Right lobe of liver (tissue), 6 donors: ENCODE measurements at regions not wholly inside any gene's neighbourhood (a gene's known extent, or its start where the extent isn't known, plus 50 kb on each side); places are given as distances from the start of the nearest gene placed in this dataset.

Experiments
- ATAC-seq, 4 donors: fragments of 200-7000 bp; cut with Tn5 transposase; one replicate each; pipeline ENCODE4 v1.9.1; 2020; ENCODE audit warnings: mild to moderate bottlenecking in 4 of 4, moderate library complexity in 4 of 4
- DNase-seq, 3 donors: peaks; one replicate each; pipeline ENCODE4 v3.0.0-alpha.2; 2020
- H3K27ac ChIP-seq, 3 donors: fragments of 200-600 bp; one replicate each; pipeline ENCODE4 v1.8.0; 2022
- H3K27me3 ChIP-seq, 2 donors: fragments of 200-600 bp; one replicate each; pipeline ENCODE4 v1.8.0; 2022
- H3K36me3 ChIP-seq, 4 donors: fragments of 200-600 bp; sonication (generic) in 1 of 4; one replicate each; pipeline versions ENCODE4 v1.5.1 to v1.8.0; 2017 to 2022; ENCODE audit warnings: control low read depth in 1 of 4
- H3K4me1 ChIP-seq, 4 donors: fragments of 200-600 bp; sonication (generic) in 1 of 4; one replicate each; pipeline versions ENCODE4 v1.5.1 to v1.8.0; 2017 to 2022; ENCODE audit warnings: control low read depth in 1 of 4
- H3K4me3 ChIP-seq, 3 donors: fragments of 200-600 bp; one replicate each; pipeline ENCODE4 v1.8.0; 2022
- H3K9me3 ChIP-seq, 4 donors: fragments of 200-600 bp; sonication (generic) in 1 of 4; one replicate each; pipeline versions ENCODE4 v1.5.1 to v1.8.0; 2017 to 2022; ENCODE audit warnings: control low read depth in 1 of 4
- POLR2A ChIP-seq: fragments of 450-650 bp; IDR thresholded peaks from one replicate; pipeline ENCODE4 v1.6.1; 2017; ENCODE audit warnings: antibody characterized with exemption, mild to moderate bottlenecking
- WGBS: methylation state at CpG from one replicate; pipeline ENCODE4 v1.1.6; 2018; ENCODE audit warnings: low coverage, low lambda C conversion rate; ENCODE audit not compliant: insufficient coverage; ENCODE audit errors: missing lambda C conversion rate; 5-methylcytosine and 5-hydroxymethylcytosine counted together
- intact Hi-C, 2 donors: fragments of 100-400 bp; cut with DNase I; formaldehyde crosslinking; loops; one replicate each; pipeline versions ENCODE4 v1.11.2 to v1.14.1; 2022
- TF ChIP-seq, protein P1 (sequence below), 4 donors: fragments of 200-600 bp in 3 of 4; fragments of 450-650 bp in 1 of 4; IDR thresholded peaks; one replicate each; pipeline versions ENCODE4 v1.5.1 to v1.8.0; 2016 to 2022; ENCODE audit warnings: antibody characterized with exemption in 4 of 4, mild to moderate bottlenecking in 2 of 4
- donor health status: DM: no; HTN: yes; CAD: no.
- donor health status: DM: no; HTN: no; CAD: no.
- donor health status: DM: no; HTN: no; CAD: no.
- donor health status: DM: no; HTN: yes; CAD: no.
- donor health status: DM: no; HTN: yes; CAD: no.

DNA sequence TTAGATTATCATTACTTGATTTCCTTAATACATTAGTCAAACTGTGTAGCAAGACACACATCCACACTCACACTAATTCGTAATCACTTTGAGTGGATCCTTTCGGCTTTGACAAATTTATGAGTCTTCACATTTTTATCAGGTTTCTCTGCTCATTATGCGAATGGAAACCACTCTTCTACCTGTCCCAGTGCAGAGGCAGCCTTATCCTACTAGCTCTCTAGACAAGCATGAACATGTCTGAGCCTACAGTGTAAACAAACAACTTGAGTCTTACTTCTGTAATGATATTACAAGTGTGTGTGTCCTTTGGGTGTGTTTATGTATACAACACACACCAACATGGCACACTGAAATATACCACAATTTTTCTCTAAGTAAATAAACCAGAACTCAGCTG lies 361.9 kb upstream of the CHST9 start:
- Histone ChIP-seq H3K27ac (no peak overlapping the region), H3K9me3 (no peaks in the 10 kb centered on the region), H3K4me1 (no peaks in the 10 kb centered on the region), H3K4me3 (no peak overlapping the region), H3K27me3 (no peaks in the 10 kb centered on the region), H3K36me3 (no peaks in the 10 kb centered on the region)
- DNase-seq (no peak), ATAC-seq (no peak)
- intact Hi-C loops, result no loop called here
- no peak for TF ChIP-seq POLR2A
- 71% methylated on average over 3 of the region's 3 CpGs for WGBS

DNA sequence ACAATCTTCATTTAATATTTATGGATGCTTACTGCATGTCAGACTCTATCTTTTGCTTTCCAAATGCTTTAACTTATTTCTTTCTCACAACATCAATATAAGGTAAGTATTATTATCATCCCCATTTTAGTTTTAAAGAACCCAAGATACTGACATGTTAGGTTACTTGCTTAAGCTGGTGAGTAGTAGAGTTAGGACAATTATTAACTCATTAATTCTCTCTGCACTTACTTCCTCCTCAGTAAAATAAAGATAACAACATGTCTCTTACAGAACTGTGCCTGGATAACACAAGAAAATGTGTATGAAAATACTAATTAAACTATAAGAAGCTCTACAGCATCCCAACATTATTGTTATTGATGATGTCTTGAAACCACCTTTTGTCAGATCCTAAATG lies 359.1 kb upstream of the CHST9 start:
- no peak overlapping the region for H3K4me3 ChIP-seq
- H3K36me3 ChIP-seq, result no peaks in the 10 kb centered on the region
- intact Hi-C loops, result no loop called here
- H3K9me3 ChIP-seq, result no peaks in the 10 kb centered on the region
- DNase-seq (no peak), ATAC-seq (no peak)
- no peak overlapping the region for H3K27ac ChIP-seq
- TF ChIP-seq, protein P1, sequence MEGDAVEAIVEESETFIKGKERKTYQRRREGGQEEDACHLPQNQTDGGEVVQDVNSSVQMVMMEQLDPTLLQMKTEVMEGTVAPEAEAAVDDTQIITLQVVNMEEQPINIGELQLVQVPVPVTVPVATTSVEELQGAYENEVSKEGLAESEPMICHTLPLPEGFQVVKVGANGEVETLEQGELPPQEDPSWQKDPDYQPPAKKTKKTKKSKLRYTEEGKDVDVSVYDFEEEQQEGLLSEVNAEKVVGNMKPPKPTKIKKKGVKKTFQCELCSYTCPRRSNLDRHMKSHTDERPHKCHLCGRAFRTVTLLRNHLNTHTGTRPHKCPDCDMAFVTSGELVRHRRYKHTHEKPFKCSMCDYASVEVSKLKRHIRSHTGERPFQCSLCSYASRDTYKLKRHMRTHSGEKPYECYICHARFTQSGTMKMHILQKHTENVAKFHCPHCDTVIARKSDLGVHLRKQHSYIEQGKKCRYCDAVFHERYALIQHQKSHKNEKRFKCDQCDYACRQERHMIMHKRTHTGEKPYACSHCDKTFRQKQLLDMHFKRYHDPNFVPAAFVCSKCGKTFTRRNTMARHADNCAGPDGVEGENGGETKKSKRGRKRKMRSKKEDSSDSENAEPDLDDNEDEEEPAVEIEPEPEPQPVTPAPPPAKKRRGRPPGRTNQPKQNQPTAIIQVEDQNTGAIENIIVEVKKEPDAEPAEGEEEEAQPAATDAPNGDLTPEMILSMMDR (IDR thresholded peaks at IDR 0.05), result no peak
- no peaks in the 10 kb centered on the region for H3K4me1 ChIP-seq
- H3K27me3 ChIP-seq, result no peaks in the 10 kb centered on the region

DNA sequence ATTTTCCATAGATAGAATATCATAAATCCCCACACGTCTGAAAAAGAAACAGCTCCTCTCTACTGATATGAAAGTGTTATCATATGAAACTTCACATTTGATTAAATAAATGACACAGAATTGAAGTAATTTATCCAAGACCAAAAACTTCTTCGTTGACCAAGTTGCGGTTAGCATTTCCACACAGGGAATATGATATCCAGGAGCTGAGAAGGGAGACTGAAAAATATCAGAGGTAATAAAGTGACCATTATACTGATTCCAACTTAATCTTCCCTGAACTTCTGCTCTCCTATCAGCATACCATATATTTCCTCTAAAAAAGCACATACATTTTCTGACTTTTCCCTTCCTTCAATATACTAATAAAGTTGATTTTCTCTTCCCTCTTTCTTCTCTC lies 356.2 kb upstream of the CHST9 start:
- no peak overlapping the region for H3K27ac ChIP-seq
- DNase-seq (no peak), ATAC-seq (no peak)
- H3K36me3 ChIP-seq, result no peaks in the 10 kb centered on the region
- TF ChIP-seq, protein P1 (IDR thresholded peaks at IDR 0.05), result no peak
- TF ChIP-seq POLR2A, result no peak
- H3K4me1 ChIP-seq, result no peaks in the 10 kb centered on the region
- no peaks in the 10 kb centered on the region for H3K27me3 ChIP-seq
- intact Hi-C loops, result no loop called here
- WGBS, result 82% methylated on average over 3 of the region's 3 CpGs
- H3K4me3 ChIP-seq, result no peak overlapping the region
- H3K9me3 ChIP-seq, result no peaks in the 10 kb centered on the region

DNA sequence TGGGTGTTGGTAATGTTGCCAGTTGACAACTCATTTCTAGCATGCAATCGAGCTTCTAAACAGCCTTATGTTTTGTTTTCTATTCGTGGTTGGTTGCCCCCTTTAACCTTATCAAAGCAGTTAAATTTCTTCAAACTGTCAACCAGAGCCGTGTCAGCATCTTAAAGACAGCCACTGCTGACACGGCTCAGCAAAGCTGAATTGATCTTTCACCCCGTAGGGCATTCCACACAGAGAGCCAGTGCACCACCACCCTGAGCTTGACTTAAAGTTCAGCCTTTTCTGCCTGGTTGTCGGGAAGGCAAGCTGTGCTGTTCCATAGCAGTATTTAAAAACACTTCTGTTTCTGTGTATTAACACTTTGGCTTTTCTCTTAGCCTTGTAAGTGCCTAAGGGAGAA lies 355.0 kb upstream of the CHST9 start:
- Histone ChIP-seq H3K9me3 (no peaks in the 10 kb centered on the region), H3K4me1 (no peaks in the 10 kb centered on the region), H3K4me3 (no peak overlapping the region), H3K27me3 (no peaks in the 10 kb centered on the region), H3K27ac (no peak overlapping the region), H3K36me3 (no peaks in the 10 kb centered on the region)
- DNase-seq (no peak), ATAC-seq (no peak)
- 18% methylated on average over 6 of the region's 6 CpGs for WGBS
- no peak for TF ChIP-seq POLR2A
- TF ChIP-seq, protein P1 (IDR thresholded peaks at IDR 0.05), result no peak
- intact Hi-C loops, result no loop called here

DNA sequence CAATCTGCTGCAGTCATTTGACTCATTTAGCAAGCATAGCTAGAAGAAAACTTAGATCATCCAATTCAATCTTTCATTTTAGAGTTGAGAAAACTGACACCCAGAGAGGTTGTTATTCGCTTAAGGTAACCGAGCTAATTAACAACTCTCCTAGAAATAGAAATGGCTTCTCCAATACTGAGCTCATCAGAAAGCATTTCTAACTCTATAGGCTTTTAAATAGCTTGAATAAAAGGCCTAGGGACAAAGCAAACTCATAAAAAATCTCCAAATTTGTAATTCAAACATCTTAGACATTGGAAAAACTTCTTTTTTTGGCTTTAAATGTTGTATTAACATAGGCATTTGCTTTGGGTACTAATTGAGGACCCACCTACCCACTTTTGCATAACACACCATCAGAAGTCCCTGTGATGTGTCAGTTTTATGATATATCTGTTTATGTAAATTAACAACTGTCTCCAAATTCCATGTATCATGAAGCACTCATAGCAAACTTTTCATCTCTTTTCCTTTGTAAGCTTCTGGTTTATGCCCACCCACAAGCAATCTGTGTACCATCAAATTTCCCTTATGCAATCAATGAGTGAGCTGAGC lies 343.9 kb upstream of the CHST9 start:
- intact Hi-C loops, result no loop called here
- H3K4me3 ChIP-seq, result no peak overlapping the region
- no peaks in the 10 kb centered on the region for H3K9me3 ChIP-seq
- H3K27me3 ChIP-seq, result no peaks in the 10 kb centered on the region
- no peak overlapping the region for H3K27ac ChIP-seq
- TF ChIP-seq, protein P1 (IDR thresholded peaks at IDR 0.05), result no peak
- no peak for TF ChIP-seq POLR2A
- H3K36me3 ChIP-seq, result no peaks in the 10 kb centered on the region
- DNase-seq, result no peak
- no peaks in the 10 kb centered on the region for H3K4me1 ChIP-seq
- ATAC-seq, result no peak
- 63% methylated on average over 2 of the region's 2 CpGs for WGBS
